OCI-LY1 (cell line): ENCODE measurements at regions not wholly inside any gene's neighbourhood (a gene's known extent, or its start where the extent isn't known, plus 50 kb on each side); places are given as distances from the start of the nearest gene placed in this dataset.

Experiments
- CTCF ChIP-seq: fragments of 200-600 bp; sonication (generic), shearing (Covaris generic); IDR thresholded peaks from 2 replicates; pipeline ENCODE4 v1.5.1; 2017; ENCODE audit warnings: mild to moderate bottlenecking, antibody characterized with exemption, low read length, moderate library complexity, mixed read lengths
- EZH2 ChIP-seq: fragments of 200-600 bp; sonication (generic), shearing (Covaris generic); IDR thresholded peaks from 2 replicates; pipeline ENCODE4 v1.8.0; 2017; ENCODE audit warnings: borderline replicate concordance, mixed run types, mild to moderate bottlenecking, antibody characterized with exemption, low read length, moderate library complexity, mixed read lengths

- no peak for TF ChIP-seq CTCF
- TF ChIP-seq EZH2: no peak
Measured at GRCh38 chr14:54087376-54087775, 130.8 kb upstream of the BMP4 start.
